C4-2B (cell line): ENCODE measurements at regions not wholly inside any gene's neighbourhood (a gene's known extent, or its start where the extent isn't known, plus 50 kb on each side); places are given as distances from the start of the nearest gene placed in this dataset.
"Not testable (repeated sequence)": the region's sequence is repeated elsewhere in the genome, so short reads cannot be mapped to it uniquely, and the experiment has no call there.

Source experiments
- ZFX ChIP-seq: fragments of 450-650 bp; IDR thresholded peaks from 2 replicates; pipeline ENCODE4 v1.6.1; 2017
- TF ChIP-seq, protein P1 (sequence below): fragments of 450-650 bp; conservative IDR thresholded peaks from 2 replicates; pipeline ENCODE4 v1.5.1; 2017; ENCODE audit warnings: mild to moderate bottlenecking

DNA sequence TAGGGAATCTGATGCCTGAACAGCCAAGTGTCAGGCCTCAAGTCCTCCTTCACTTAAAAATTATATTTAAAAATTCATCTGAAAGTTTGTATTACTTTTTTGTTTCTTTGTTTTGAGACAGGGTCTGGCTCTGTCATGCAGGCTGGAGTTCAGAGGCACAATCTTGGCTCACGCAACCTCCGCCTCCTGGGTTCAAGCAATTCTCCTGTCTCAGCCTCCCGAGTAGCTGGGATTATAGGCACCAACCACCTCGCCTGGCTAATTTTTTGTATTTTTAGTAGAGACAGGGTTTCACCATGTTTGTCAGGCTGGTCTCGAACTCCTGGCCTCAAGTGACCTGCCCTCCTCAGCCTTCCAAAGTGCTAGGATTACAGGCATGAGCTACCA, 53.6 kb upstream of the RDX start:
- TF ChIP-seq, protein P1, sequence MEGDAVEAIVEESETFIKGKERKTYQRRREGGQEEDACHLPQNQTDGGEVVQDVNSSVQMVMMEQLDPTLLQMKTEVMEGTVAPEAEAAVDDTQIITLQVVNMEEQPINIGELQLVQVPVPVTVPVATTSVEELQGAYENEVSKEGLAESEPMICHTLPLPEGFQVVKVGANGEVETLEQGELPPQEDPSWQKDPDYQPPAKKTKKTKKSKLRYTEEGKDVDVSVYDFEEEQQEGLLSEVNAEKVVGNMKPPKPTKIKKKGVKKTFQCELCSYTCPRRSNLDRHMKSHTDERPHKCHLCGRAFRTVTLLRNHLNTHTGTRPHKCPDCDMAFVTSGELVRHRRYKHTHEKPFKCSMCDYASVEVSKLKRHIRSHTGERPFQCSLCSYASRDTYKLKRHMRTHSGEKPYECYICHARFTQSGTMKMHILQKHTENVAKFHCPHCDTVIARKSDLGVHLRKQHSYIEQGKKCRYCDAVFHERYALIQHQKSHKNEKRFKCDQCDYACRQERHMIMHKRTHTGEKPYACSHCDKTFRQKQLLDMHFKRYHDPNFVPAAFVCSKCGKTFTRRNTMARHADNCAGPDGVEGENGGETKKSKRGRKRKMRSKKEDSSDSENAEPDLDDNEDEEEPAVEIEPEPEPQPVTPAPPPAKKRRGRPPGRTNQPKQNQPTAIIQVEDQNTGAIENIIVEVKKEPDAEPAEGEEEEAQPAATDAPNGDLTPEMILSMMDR: not testable (repeated sequence)
- not testable (repeated sequence) for TF ChIP-seq ZFX
